K562 (cell line): ENCODE measurements at regions not wholly inside any gene's neighbourhood (a gene's known extent, or its start where the extent isn't known, plus 50 kb on each side); places are given as distances from the start of the nearest gene placed in this dataset.

Experiments used
- BRCA1 ChIP-seq, 2 experiments: fragments of 450-650 bp in 1 of 2; sonication (generic) in 1 of 2; formaldehyde crosslinking in 1 of 2; IDR thresholded peaks; 2 replicates each; pipeline versions ENCODE4 v1.5.0 to v1.6.1; 2017 to 2020; ENCODE audit warnings: mild to moderate bottlenecking in 1 of 2, missing genetic modification reagents in 1 of 2
- HDAC6 ChIP-seq: IDR thresholded peaks from 2 replicates; pipeline ENCODE4 v1.6.1; 2012; ENCODE audit warnings: low read depth, mild to moderate bottlenecking, control low read depth, inconsistent platforms, low read length, moderate library complexity
- JUNB ChIP-seq: fragments of 450-650 bp; formaldehyde crosslinking; conservative IDR thresholded peaks from 2 replicates; pipeline ENCODE4 v1.4.0; 2020; ENCODE audit warnings: mild to moderate bottlenecking
- POLR2A ChIP-seq: fragments of 450-650 bp; conservative IDR thresholded peaks from 2 replicates; pipeline ENCODE4 v1.6.1; 2016
- POLR2AphosphoS5 ChIP-seq: IDR thresholded peaks from 2 replicates; pipeline ENCODE4 v1.6.1; 2011; ENCODE audit warnings: mild to moderate bottlenecking, low read depth, low read length, moderate library complexity; ENCODE audit not compliant: control insufficient read depth, insufficient read depth
- SIN3A ChIP-seq, 2 experiments: fragments of 150-350 bp in 1 of 2; IDR thresholded peaks; 2 replicates each; pipeline ENCODE4 v1.6.1; 2011 to 2016; ENCODE audit warnings: borderline replicate concordance in 2 of 2, low read depth in 2 of 2, low read length in 2 of 2, mild to moderate bottlenecking in 2 of 2, moderate library complexity in 2 of 2; ENCODE audit not compliant: control insufficient read depth in 1 of 2
- TOE1 ChIP-seq, 2 experiments: fragments of 450-650 bp in 1 of 2; sonication (generic) in 1 of 2; formaldehyde crosslinking in 1 of 2; IDR thresholded peaks; 2 replicates each; pipeline versions ENCODE4 v1.7.1 to v1.8.0; 2016 to 2022; ENCODE audit warnings: borderline replicate concordance in 2 of 2, mild to moderate bottlenecking in 2 of 2, antibody characterized with exemption in 1 of 2, inconsistent platforms in 1 of 2, low read depth in 1 of 2, missing genetic modification reagents in 1 of 2, moderate library complexity in 1 of 2
- ZNF592 ChIP-seq: fragments of 450-650 bp; IDR thresholded peaks from 2 replicates; pipeline ENCODE4 v1.6.1; 2017; ENCODE audit warnings: antibody characterized with exemption, mild to moderate bottlenecking
- TF ChIP-seq, protein P1 (sequence below): fragments of 250-450 bp; sonication (Bioruptor Pico); IDR thresholded peaks from 2 replicates; pipeline ENCODE4 v1.8.0; 2022; ENCODE audit warnings: inconsistent platforms

DNA sequence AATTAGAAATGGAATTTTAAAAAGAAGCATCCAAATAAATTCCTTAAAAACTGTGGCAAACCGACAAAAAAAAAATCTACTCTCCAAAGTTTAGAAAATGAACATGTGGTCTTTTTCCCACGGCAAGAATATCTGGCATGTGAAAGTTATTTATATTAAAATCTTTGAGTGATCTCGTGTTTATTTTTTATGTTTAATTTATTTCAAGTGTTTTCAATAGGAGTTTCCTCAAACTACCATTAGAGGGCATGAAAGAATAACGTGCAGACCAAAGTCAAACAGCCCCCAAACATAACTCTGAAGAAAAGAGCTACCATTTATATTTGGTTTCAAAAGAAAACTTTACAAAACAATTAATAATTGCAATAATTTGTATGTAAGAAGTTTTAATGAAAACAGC lies 286.4 kb downstream of the ZIC4 start:
- TF ChIP-seq POLR2A (no peak), JUNB (CRISPR knock-in tag) (no peak), ZNF592 (no peak), BRCA1 (IDR thresholded peaks at IDR 0.05) (no peak), BRCA1 (CRISPR knock-in tag; IDR thresholded peaks at IDR 0.05) (no peak), HDAC6 (no peak), POLR2AphosphoS5 (no peak), SIN3A (IDR thresholded peaks at IDR 0.05; ENCODE audit: borderline replicate concordance in 2 of 2, control insufficient read depth in 1 of 2, low read depth in 2 of 2, low read length in 2 of 2) (no peak), TOE1 (IDR thresholded peaks at IDR 0.05; ENCODE audit: borderline replicate concordance) (no peak), TOE1 (CRISPR knock-in tag; IDR thresholded peaks at IDR 0.05; ENCODE audit: borderline replicate concordance, low read depth) (no peak)
- TF ChIP-seq, protein P1, sequence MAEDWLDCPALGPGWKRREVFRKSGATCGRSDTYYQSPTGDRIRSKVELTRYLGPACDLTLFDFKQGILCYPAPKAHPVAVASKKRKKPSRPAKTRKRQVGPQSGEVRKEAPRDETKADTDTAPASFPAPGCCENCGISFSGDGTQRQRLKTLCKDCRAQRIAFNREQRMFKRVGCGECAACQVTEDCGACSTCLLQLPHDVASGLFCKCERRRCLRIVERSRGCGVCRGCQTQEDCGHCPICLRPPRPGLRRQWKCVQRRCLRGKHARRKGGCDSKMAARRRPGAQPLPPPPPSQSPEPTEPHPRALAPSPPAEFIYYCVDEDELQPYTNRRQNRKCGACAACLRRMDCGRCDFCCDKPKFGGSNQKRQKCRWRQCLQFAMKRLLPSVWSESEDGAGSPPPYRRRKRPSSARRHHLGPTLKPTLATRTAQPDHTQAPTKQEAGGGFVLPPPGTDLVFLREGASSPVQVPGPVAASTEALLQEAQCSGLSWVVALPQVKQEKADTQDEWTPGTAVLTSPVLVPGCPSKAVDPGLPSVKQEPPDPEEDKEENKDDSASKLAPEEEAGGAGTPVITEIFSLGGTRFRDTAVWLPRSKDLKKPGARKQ (CRISPR knock-in tag): no peak
